ENCODE measurements at regions not wholly inside any gene's neighbourhood (a gene's known extent, or its start where the extent isn't known, plus 50 kb on each side); places are given as distances from the start of the nearest gene placed in this dataset.

- peaks cover 55 to 73% (median 72%) of the 10 kb centered on the region in 3 donors for H3K36me3 ChIP-seq
- H3K4me3 ChIP-seq, result no peak overlapping the region
- DNase-seq, result no peak
- intact Hi-C loops (cut with DNase I; ENCODE audit: low total_unique reads), result no loop called here
- H3K27me3 ChIP-seq, result no peaks in the 10 kb centered on the region
- TF ChIP-seq CTCF (IDR thresholded peaks at IDR 0.05), result no peak
- no peak overlapping the region for H3K27ac ChIP-seq
- H3K9me3 ChIP-seq, result no peaks in the 10 kb centered on the region
- H3K4me1 ChIP-seq, result peaks cover 0 to 40% (median 17%) of the 10 kb centered on the region in 4 donors
Measured at GRCh38 chr7:130879191-130879590, 145.2 kb upstream of the KLF14 start.

GRCh38 chr7:130880668-130881067 is 146.7 kb upstream of the KLF14 start:
- no peaks in the 10 kb centered on the region for H3K9me3 ChIP-seq
- H3K27ac ChIP-seq, result no peak overlapping the region
- no peaks in the 10 kb centered on the region for H3K27me3 ChIP-seq
- no peak for TF ChIP-seq CTCF (IDR thresholded peaks at IDR 0.05)
- H3K4me1 ChIP-seq, result peaks cover 0 to 34% (median 10%) of the 10 kb centered on the region in 4 donors
- DNase-seq, result no peak
- intact Hi-C loops (cut with DNase I; ENCODE audit: low total_unique reads), result no loop called here
- no peak overlapping the region for H3K4me3 ChIP-seq
- H3K36me3 ChIP-seq, result peaks cover 55 to 77% (median 75%) of the 10 kb centered on the region in 3 donors

- no peak for DNase-seq
- intact Hi-C loops (cut with DNase I; ENCODE audit: low total_unique reads), result no loop called here
- Histone ChIP-seq H3K27ac (peak overlapping the region; percentile 18 to 43), H3K4me3 (no peak overlapping the region), H3K9me3 (no peaks in the 10 kb centered on the region), H3K27me3 (no peaks in the 10 kb centered on the region), H3K4me1 (peaks cover 0 to 34% (median 9%) of the 10 kb centered on the region in 4 donors), H3K36me3 (peaks cover 52 to 76% (median 73%) of the 10 kb centered on the region in 3 donors)
- no peak for TF ChIP-seq CTCF (IDR thresholded peaks at IDR 0.05)
Measured at GRCh38 chr7:130881091-130881798, 147.2 kb upstream of the KLF14 start.

- intact Hi-C loops (cut with DNase I; ENCODE audit: low total_unique reads), result no loop called here
- no peaks in the 10 kb centered on the region for H3K27me3 ChIP-seq
- H3K4me1 ChIP-seq, result peaks cover 0 to 39% (median 14%) of the 10 kb centered on the region in 4 donors
- no peak for DNase-seq
- peak overlapping the region; percentile 18 to 43 for H3K27ac ChIP-seq
- H3K9me3 ChIP-seq, result no peaks in the 10 kb centered on the region
- H3K4me3 ChIP-seq, result no peak overlapping the region
- H3K36me3 ChIP-seq, result peaks cover 47 to 75% (median 72%) of the 10 kb centered on the region in 3 donors
- no peak for TF ChIP-seq CTCF (IDR thresholded peaks at IDR 0.05)
Measured at GRCh38 chr7:130881799-130882141, 147.8 kb upstream of the KLF14 start.

GRCh38 chr7:130882396-130882795 is 148.4 kb upstream of the KLF14 start:
- H3K27ac ChIP-seq, result peak overlapping the region in 1 of 2 donors; percentile 43
- H3K9me3 ChIP-seq, result no peaks in the 10 kb centered on the region
- no peak overlapping the region for H3K4me3 ChIP-seq
- H3K4me1 ChIP-seq, result peaks cover 0 to 45% (median 19%) of the 10 kb centered on the region in 4 donors
- no peak for DNase-seq
- intact Hi-C loops (cut with DNase I; ENCODE audit: low total_unique reads), result no loop called here
- TF ChIP-seq CTCF (IDR thresholded peaks at IDR 0.05), result no peak
- H3K27me3 ChIP-seq, result no peaks in the 10 kb centered on the region
- peaks cover 41 to 69% (median 66%) of the 10 kb centered on the region in 3 donors for H3K36me3 ChIP-seq
